ENCODE measurements at regions not wholly inside any gene's neighbourhood (a gene's known extent, or its start where the extent isn't known, plus 50 kb on each side); places are given as distances from the start of the nearest gene placed in this dataset.

DNA sequence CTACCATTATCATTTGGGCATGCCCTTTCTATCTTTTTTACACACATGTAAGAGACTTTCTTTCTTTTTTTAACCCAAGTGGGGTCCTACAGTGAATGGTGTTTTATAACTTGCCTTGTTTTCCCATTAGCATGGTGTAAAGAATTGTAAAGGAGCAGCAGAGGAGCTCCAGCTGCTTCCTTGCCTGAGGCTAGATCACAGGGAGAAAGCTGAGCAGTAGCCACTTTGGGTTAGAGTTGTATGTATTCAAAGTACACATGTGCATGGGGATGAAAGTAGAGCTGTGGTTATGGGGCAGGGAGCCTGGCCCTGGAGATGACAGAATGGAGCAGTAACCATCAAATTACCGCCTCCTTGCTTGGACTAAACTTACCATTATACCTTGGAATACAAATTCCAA lies 231.1 kb upstream of the PDZRN3 start:
- Mint-ChIP-seq H3K9me3 (ENCODE audit: unreplicated experiment) (no peaks in the 10 kb centered on the region), H3K4me3 (ENCODE audit: unreplicated experiment) (no peak overlapping the region), H3K36me3 (ENCODE audit: insufficient read depth, unreplicated experiment) (no peaks in the 10 kb centered on the region), H3K27me3 (ENCODE audit: insufficient read depth, unreplicated experiment) (peaks cover 7% of the 10 kb centered on the region), H3K27ac (ENCODE audit: unreplicated experiment) (no peak overlapping the region), H3K4me1 (ENCODE audit: low read depth, unreplicated experiment) (peaks cover 8% of the 10 kb centered on the region)
- TF ChIP-seq, protein P1, sequence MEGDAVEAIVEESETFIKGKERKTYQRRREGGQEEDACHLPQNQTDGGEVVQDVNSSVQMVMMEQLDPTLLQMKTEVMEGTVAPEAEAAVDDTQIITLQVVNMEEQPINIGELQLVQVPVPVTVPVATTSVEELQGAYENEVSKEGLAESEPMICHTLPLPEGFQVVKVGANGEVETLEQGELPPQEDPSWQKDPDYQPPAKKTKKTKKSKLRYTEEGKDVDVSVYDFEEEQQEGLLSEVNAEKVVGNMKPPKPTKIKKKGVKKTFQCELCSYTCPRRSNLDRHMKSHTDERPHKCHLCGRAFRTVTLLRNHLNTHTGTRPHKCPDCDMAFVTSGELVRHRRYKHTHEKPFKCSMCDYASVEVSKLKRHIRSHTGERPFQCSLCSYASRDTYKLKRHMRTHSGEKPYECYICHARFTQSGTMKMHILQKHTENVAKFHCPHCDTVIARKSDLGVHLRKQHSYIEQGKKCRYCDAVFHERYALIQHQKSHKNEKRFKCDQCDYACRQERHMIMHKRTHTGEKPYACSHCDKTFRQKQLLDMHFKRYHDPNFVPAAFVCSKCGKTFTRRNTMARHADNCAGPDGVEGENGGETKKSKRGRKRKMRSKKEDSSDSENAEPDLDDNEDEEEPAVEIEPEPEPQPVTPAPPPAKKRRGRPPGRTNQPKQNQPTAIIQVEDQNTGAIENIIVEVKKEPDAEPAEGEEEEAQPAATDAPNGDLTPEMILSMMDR (IDR thresholded peaks at IDR 0.05; ENCODE audit: insufficient read depth in 1 of 2, low read depth in 1 of 2, low read length in 1 of 2, severe bottlenecking in 1 of 2, unreplicated experiment in 1 of 2) = no peak
- H3K27me3 ChIP-seq (replicated peaks; ENCODE audit: control insufficient read depth, insufficient read depth, low read length) = no peaks in the 10 kb centered on the region
- H3K4me1 ChIP-seq = peaks cover 7% of the 10 kb centered on the region; the same call in 1 of the 2 replicates
- no peak for DNase-seq
- no peak overlapping the region for H3K4me3 ChIP-seq (ENCODE audit: low read depth, low read length)
- BruUV-seq (replicated peaks) = no TSS peak
- no peaks in the 10 kb centered on the region for H3K36me3 ChIP-seq (ENCODE audit: control insufficient read depth, insufficient read depth, low read length)
- POLR2A ChIA-PET = no interaction called here
- CTCF ChIA-PET = no interaction called here
- intact Hi-C loops (cut with micrococcal nuclease; ENCODE audit: unreplicated experiment) = no loop called here
- no peaks in the 10 kb centered on the region for H3K9me3 ChIP-seq

DNA sequence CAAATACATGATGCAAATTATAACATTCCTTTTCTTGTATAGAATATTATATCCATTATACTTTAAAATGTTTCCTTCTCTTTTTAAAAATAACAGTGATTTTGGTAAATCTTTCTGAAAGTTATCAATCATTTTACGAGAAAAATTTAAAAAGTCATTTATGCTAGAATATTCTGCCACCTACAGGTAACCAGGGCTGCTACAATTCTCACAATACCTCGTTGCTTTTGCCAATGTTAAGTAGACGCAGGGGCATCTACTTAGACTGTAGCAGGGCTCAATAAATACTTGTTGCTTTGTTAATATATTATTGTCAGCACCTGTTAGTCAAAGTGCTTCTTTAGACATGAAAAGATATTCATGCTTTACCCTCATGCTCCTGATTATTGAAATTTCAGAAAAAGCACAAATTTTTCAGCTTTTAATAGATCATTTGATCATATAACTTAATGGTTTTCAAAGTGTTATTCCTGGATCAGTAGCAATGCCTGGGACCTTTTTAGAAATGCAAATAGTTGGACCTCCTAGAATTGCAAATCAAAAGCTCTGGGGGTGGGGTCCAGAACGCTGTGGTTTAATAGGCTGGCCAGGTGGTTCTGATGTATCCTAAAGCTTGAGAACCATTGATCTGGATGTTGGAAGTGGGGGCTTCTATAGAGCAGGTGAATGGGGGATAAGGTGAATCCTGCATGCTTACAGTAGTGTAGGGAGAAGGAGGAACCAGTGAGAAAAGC lies 223.6 kb upstream of the PDZRN3 start:
- Histone ChIP-seq H3K4me1 (peaks cover 7% of the 10 kb centered on the region; the same call in 1 of the 2 replicates), H3K4me3 (ENCODE audit: low read depth, low read length) (no peak overlapping the region), H3K27me3 (replicated peaks; ENCODE audit: control insufficient read depth, insufficient read depth, low read length) (no peaks in the 10 kb centered on the region; the same call in 1 of the 2 replicates), H3K9me3 (no peaks in the 10 kb centered on the region), H3K36me3 (ENCODE audit: control insufficient read depth, insufficient read depth, low read length) (no peaks in the 10 kb centered on the region)
- DNase-seq = peak in 1 of 2 experiments; percentile 8
- H3K27me3 Mint-ChIP-seq (ENCODE audit: insufficient read depth, unreplicated experiment) = peaks cover 8% of the 10 kb centered on the region
- H3K4me3 Mint-ChIP-seq (ENCODE audit: unreplicated experiment) = no peak overlapping the region
- H3K4me1 Mint-ChIP-seq (ENCODE audit: low read depth, unreplicated experiment) = peaks cover 8% of the 10 kb centered on the region
- H3K27ac Mint-ChIP-seq (ENCODE audit: unreplicated experiment) = no peak overlapping the region
- TF ChIP-seq, protein P1 (IDR thresholded peaks at IDR 0.05; ENCODE audit: insufficient read depth in 1 of 2, low read depth in 1 of 2, low read length in 1 of 2, severe bottlenecking in 1 of 2, unreplicated experiment in 1 of 2) = peak; percentile 63 to 69
- ChIA-PET POLR2A (no interaction called here), CTCF (interaction anchor here (0.5 to 1.4 kb wide), 2 partner anchors 322 to 340 kb away, joined by 3 to 5 read pairs; no protein-coding TSS in a partner anchor)
- intact Hi-C loops (cut with micrococcal nuclease; ENCODE audit: unreplicated experiment) = loop anchor here (1.0 to 5.0 kb wide), 3 partner anchors 226 to 340 kb away; partner anchors contain the start of gene PDZRN3
- H3K9me3 Mint-ChIP-seq (ENCODE audit: unreplicated experiment) = no peaks in the 10 kb centered on the region
- H3K36me3 Mint-ChIP-seq (ENCODE audit: insufficient read depth, unreplicated experiment) = no peaks in the 10 kb centered on the region
- BruUV-seq (replicated peaks) = no TSS peak

DNA sequence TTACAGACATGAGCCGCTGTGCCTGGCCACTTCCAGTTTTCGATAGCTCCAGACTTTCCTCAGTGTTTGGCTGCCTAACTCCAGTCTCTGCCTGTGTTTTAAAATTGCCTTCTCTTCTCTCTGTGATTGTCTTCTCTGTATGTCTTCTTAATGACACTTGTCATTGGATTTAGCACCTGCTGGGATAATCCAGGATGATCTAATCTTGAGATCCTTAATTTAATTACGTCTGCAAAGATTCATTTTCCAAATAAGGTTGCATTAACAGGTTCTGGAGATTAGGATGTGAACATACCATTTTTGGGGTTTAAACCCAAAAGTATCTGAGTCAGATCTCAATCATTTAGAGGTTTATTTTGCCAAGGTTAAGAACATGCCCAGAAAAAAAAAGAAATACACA lies 222.2 kb upstream of the PDZRN3 start:
- no peak overlapping the region for H3K27ac Mint-ChIP-seq (ENCODE audit: unreplicated experiment)
- DNase-seq = no peak
- H3K27me3 Mint-ChIP-seq (ENCODE audit: insufficient read depth, unreplicated experiment) = peaks cover 8% of the 10 kb centered on the region
- H3K4me3 ChIP-seq (ENCODE audit: low read depth, low read length) = no peak overlapping the region
- H3K27me3 ChIP-seq (replicated peaks; ENCODE audit: control insufficient read depth, insufficient read depth, low read length) = no peaks in the 10 kb centered on the region; the same call in 1 of the 2 replicates
- peaks cover 5% of the 10 kb centered on the region for H3K9me3 Mint-ChIP-seq (ENCODE audit: unreplicated experiment)
- peaks cover 7% of the 10 kb centered on the region; the same call in 1 of the 2 replicates for H3K4me1 ChIP-seq
- POLR2A ChIA-PET = no interaction called here
- no peaks in the 10 kb centered on the region for H3K36me3 Mint-ChIP-seq (ENCODE audit: insufficient read depth, unreplicated experiment)
- intact Hi-C loops (cut with micrococcal nuclease; ENCODE audit: unreplicated experiment) = loop anchor here (5.0 kb wide), 1 partner anchor 225 kb away; the partner anchor contains the start of gene PDZRN3
- CTCF ChIA-PET = no interaction called here
- H3K9me3 ChIP-seq = no peaks in the 10 kb centered on the region
- TF ChIP-seq, protein P1 (IDR thresholded peaks at IDR 0.05; ENCODE audit: insufficient read depth in 1 of 2, low read depth in 1 of 2, low read length in 1 of 2, severe bottlenecking in 1 of 2, unreplicated experiment in 1 of 2) = no peak
- peaks cover 8% of the 10 kb centered on the region for H3K4me1 Mint-ChIP-seq (ENCODE audit: low read depth, unreplicated experiment)
- BruUV-seq (replicated peaks) = no TSS peak
- H3K4me3 Mint-ChIP-seq (ENCODE audit: unreplicated experiment) = no peak overlapping the region
- no peaks in the 10 kb centered on the region for H3K36me3 ChIP-seq (ENCODE audit: control insufficient read depth, insufficient read depth, low read length)

Measured in Caco-2 (cell line).